ENCODE measurements at regions not wholly inside any gene's neighbourhood (a gene's known extent, or its start where the extent isn't known, plus 50 kb on each side); places are given as distances from the start of the nearest gene placed in this dataset.

DNA sequence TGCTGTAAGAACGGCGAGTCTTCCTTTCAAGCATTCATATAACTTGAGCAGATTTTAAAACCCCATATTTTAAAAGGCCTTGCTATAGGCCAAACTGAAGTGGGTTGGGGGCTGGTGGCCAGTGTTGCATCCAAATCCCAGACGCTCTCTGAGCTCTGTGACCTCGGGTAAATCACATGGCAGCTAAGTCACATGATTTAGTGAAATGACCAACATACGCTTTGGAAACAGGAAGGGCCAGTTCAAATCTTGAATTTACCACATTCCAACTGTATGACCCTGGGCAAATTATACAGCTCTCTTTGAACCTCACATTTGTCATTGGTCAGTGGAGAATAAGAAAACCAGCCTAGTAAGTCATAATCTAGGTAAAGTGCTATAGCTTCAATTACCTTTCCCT is 519.3 kb downstream of the HAPSTR1 start:
- ATAC-seq (no peak), DNase-seq (no peak)
- Histone ChIP-seq H3K9me3 (no peaks in the 10 kb centered on the region), H3K4me3 (no peak overlapping the region), H3K36me3 (no peaks in the 10 kb centered on the region), H3K27me3 (no peaks in the 10 kb centered on the region), H3K27ac (no peak overlapping the region), H3K4me1 (no peaks in the 10 kb centered on the region)
- TF ChIP-seq POLR2A (IDR thresholded peaks at IDR 0.05): no peak
- TF ChIP-seq, protein P1, sequence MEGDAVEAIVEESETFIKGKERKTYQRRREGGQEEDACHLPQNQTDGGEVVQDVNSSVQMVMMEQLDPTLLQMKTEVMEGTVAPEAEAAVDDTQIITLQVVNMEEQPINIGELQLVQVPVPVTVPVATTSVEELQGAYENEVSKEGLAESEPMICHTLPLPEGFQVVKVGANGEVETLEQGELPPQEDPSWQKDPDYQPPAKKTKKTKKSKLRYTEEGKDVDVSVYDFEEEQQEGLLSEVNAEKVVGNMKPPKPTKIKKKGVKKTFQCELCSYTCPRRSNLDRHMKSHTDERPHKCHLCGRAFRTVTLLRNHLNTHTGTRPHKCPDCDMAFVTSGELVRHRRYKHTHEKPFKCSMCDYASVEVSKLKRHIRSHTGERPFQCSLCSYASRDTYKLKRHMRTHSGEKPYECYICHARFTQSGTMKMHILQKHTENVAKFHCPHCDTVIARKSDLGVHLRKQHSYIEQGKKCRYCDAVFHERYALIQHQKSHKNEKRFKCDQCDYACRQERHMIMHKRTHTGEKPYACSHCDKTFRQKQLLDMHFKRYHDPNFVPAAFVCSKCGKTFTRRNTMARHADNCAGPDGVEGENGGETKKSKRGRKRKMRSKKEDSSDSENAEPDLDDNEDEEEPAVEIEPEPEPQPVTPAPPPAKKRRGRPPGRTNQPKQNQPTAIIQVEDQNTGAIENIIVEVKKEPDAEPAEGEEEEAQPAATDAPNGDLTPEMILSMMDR (IDR thresholded peaks at IDR 0.05 in 4 of 5, conservative IDR thresholded peaks at IDR 0.05 in 1 of 5): no peak
- in situ Hi-C loops (cut with MboI; ENCODE audit: low sequenced_read_pairs in 4 of 4) (no loop called here), intact Hi-C loops (cut with DNase I; ENCODE audit: low total_unique reads) (no loop called here)

GRCh38 chr16:9612267-9612666 is 520.8 kb downstream of the HAPSTR1 start:
- in situ Hi-C loops (cut with MboI; ENCODE audit: low sequenced_read_pairs in 4 of 4) (no loop called here), intact Hi-C loops (cut with DNase I; ENCODE audit: low total_unique reads) (no loop called here)
- TF ChIP-seq, protein P1 (IDR thresholded peaks at IDR 0.05 in 4 of 5, conservative IDR thresholded peaks at IDR 0.05 in 1 of 5): no peak
- no peak for TF ChIP-seq POLR2A (IDR thresholded peaks at IDR 0.05)
- H3K36me3 ChIP-seq: no peaks in the 10 kb centered on the region
- ATAC-seq: no peak
- no peaks in the 10 kb centered on the region for H3K9me3 ChIP-seq
- H3K27me3 ChIP-seq: no peaks in the 10 kb centered on the region
- H3K4me3 ChIP-seq: no peak overlapping the region
- no peak for DNase-seq
- no peak overlapping the region for H3K27ac ChIP-seq
- H3K4me1 ChIP-seq: no peaks in the 10 kb centered on the region

GRCh38 chr16:9614389-9614788 is 522.9 kb downstream of the HAPSTR1 start:
- Histone ChIP-seq H3K4me1 (no peaks in the 10 kb centered on the region), H3K27me3 (no peaks in the 10 kb centered on the region), H3K27ac (no peak overlapping the region), H3K4me3 (no peak overlapping the region), H3K36me3 (no peaks in the 10 kb centered on the region), H3K9me3 (no peaks in the 10 kb centered on the region)
- intact Hi-C loops (cut with DNase I; ENCODE audit: low total_unique reads) (no loop called here), in situ Hi-C loops (cut with MboI; ENCODE audit: low sequenced_read_pairs in 4 of 4) (no loop called here)
- DNase-seq (no peak), ATAC-seq (no peak)
- no peak for TF ChIP-seq POLR2A (IDR thresholded peaks at IDR 0.05)
- TF ChIP-seq, protein P1 (IDR thresholded peaks at IDR 0.05 in 4 of 5, conservative IDR thresholded peaks at IDR 0.05 in 1 of 5): no peak

GRCh38 chr16:9622268-9622667 is 530.8 kb downstream of the HAPSTR1 start:
- Histone ChIP-seq H3K27me3 (no peaks in the 10 kb centered on the region), H3K27ac (no peak overlapping the region), H3K4me3 (no peak overlapping the region), H3K4me1 (no peaks in the 10 kb centered on the region), H3K9me3 (no peaks in the 10 kb centered on the region), H3K36me3 (no peaks in the 10 kb centered on the region)
- in situ Hi-C loops (cut with MboI; ENCODE audit: low sequenced_read_pairs in 4 of 4): no loop called here
- DNase-seq (no peak), ATAC-seq (no peak)
- intact Hi-C loops (cut with DNase I; ENCODE audit: low total_unique reads): no loop called here
- TF ChIP-seq, protein P1 (IDR thresholded peaks at IDR 0.05 in 4 of 5, conservative IDR thresholded peaks at IDR 0.05 in 1 of 5): no peak

GRCh38 chr16:9625122-9625521 is 533.7 kb downstream of the HAPSTR1 start:
- H3K27ac ChIP-seq: no peak overlapping the region
- no peak overlapping the region for H3K4me3 ChIP-seq
- ATAC-seq (no peak), DNase-seq (no peak)
- intact Hi-C loops (cut with DNase I; ENCODE audit: low total_unique reads): no loop called here
- no peaks in the 10 kb centered on the region for H3K9me3 ChIP-seq
- in situ Hi-C loops (cut with MboI; ENCODE audit: low sequenced_read_pairs in 4 of 4): no loop called here
- TF ChIP-seq, protein P1 (IDR thresholded peaks at IDR 0.05 in 4 of 5, conservative IDR thresholded peaks at IDR 0.05 in 1 of 5): no peak
- no peak for TF ChIP-seq POLR2A (IDR thresholded peaks at IDR 0.05)
- no peaks in the 10 kb centered on the region for H3K27me3 ChIP-seq
- no peaks in the 10 kb centered on the region for H3K36me3 ChIP-seq
- no peaks in the 10 kb centered on the region for H3K4me1 ChIP-seq
